Progenitor cell of endocrine pancreas (in vitro differentiated cells): ENCODE measurements at regions not wholly inside any gene's neighbourhood (a gene's known extent, or its start where the extent isn't known, plus 50 kb on each side); places are given as distances from the start of the nearest gene placed in this dataset.

Source experiments
- DNase-seq: peaks from one replicate; pipeline ENCODE4 v3.0.0; 2021; ENCODE audit warnings: low spot score; ENCODE audit not compliant: unreplicated experiment
- H3K27ac Mint-ChIP-seq: 2 replicates; pipeline ENCODE4 v1.8.0; 2021; ENCODE audit warnings: mild to moderate bottlenecking, moderate library complexity, mixed read lengths
- H3K27me3 Mint-ChIP-seq: 2 replicates; pipeline ENCODE4 v1.8.0; 2021; ENCODE audit warnings: mixed read lengths
- H3K36me3 Mint-ChIP-seq: 2 replicates; pipeline ENCODE4 v1.8.0; 2022; ENCODE audit warnings: mixed read lengths; ENCODE audit not compliant: insufficient read depth
- H3K4me1 Mint-ChIP-seq: 2 replicates; pipeline ENCODE4 v1.8.0; 2021; ENCODE audit warnings: low read depth, mixed read lengths
- H3K4me3 Mint-ChIP-seq: 2 replicates; pipeline ENCODE4 v1.8.0; 2021; ENCODE audit warnings: low read depth, mild to moderate bottlenecking, moderate library complexity, mixed read lengths
- H3K9me3 Mint-ChIP-seq: 2 replicates; pipeline ENCODE4 v1.8.0; 2021; ENCODE audit warnings: low read depth, mixed read lengths
- TF ChIP-seq, protein P1 (sequence below): fragments of 200-600 bp; sonication (generic); IDR thresholded peaks from one replicate; pipeline ENCODE4 v1.5.0; 2021; ENCODE audit warnings: antibody characterized with exemption, mild to moderate bottlenecking; ENCODE audit not compliant: unreplicated experiment

DNA sequence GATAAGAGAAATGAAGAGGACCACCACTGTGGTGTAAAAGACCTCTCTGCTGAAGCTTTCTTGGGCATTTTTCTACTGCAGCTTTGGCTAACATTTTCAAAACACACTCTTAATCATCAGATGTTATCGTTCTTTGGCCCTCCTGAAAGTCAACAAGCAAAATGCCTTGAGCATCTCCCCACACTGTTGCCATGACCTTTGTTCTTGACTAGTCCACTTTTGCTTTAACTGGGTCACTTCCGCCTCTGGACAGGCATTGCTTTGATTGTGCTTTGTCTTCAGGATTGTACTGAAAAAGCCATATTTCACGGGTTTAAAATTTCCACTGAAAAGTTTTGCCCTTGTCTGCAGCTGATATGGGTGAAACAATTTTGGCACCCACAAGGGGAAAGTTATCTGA is 107.8 kb upstream of the CXCL12 start:
- TF ChIP-seq, protein P1, sequence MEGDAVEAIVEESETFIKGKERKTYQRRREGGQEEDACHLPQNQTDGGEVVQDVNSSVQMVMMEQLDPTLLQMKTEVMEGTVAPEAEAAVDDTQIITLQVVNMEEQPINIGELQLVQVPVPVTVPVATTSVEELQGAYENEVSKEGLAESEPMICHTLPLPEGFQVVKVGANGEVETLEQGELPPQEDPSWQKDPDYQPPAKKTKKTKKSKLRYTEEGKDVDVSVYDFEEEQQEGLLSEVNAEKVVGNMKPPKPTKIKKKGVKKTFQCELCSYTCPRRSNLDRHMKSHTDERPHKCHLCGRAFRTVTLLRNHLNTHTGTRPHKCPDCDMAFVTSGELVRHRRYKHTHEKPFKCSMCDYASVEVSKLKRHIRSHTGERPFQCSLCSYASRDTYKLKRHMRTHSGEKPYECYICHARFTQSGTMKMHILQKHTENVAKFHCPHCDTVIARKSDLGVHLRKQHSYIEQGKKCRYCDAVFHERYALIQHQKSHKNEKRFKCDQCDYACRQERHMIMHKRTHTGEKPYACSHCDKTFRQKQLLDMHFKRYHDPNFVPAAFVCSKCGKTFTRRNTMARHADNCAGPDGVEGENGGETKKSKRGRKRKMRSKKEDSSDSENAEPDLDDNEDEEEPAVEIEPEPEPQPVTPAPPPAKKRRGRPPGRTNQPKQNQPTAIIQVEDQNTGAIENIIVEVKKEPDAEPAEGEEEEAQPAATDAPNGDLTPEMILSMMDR, result no peak
- Mint-ChIP-seq H3K27me3 (no peaks in the 10 kb centered on the region), H3K4me3 (no peak overlapping the region), H3K36me3 (no peaks in the 10 kb centered on the region), H3K9me3 (peaks cover 4% of the 10 kb centered on the region), H3K27ac (no peak overlapping the region), H3K4me1 (no peaks in the 10 kb centered on the region)
- DNase-seq, result no peak

DNA sequence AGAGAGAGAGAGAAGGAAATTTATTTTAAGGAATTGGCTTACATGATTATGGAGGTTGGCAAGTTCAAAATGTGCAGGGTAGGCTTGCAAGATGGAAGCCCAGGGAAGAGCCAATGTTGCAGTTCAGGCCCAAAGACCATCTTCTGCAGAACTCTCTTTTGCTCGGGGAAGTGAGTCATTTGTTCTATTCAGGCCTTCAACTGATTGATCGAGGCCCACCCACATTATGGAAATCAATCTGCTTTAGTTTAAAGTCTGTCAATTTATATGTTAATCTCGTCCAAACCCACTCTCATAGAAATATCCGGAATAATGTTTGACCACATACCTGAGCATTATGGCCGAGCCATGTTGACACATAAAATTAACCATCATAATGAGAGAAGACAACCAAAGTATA is 113.3 kb upstream of the CXCL12 start:
- Mint-ChIP-seq H3K36me3 (no peaks in the 10 kb centered on the region), H3K27me3 (no peaks in the 10 kb centered on the region), H3K27ac (no peak overlapping the region), H3K4me3 (no peak overlapping the region), H3K4me1 (no peaks in the 10 kb centered on the region), H3K9me3 (peaks cover 9% of the 10 kb centered on the region)
- TF ChIP-seq, protein P1, result no peak
- DNase-seq, result no peak

DNA sequence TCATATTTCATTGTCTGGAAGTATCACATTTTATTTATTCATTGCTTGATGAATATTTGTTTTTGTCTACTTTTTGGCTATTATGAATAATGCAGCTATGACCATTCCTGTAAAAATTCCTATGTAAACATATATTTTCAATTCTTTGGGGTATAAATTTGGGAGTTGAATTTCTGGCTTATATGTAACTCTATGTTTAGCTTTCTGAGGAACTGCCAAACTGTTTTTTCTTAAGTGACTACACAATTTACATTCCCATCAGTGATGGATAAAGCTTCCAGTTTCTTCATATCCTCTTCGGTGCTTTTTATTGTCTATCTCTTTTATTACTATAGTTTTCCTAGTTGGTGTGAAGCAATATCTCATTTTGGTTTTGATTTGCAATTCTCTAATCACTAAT is 115.6 kb upstream of the CXCL12 start:
- H3K4me3 Mint-ChIP-seq, result no peak overlapping the region
- H3K27me3 Mint-ChIP-seq, result no peaks in the 10 kb centered on the region
- TF ChIP-seq, protein P1, result no peak
- no peaks in the 10 kb centered on the region for H3K4me1 Mint-ChIP-seq
- H3K9me3 Mint-ChIP-seq, result peaks cover 9% of the 10 kb centered on the region
- no peak for DNase-seq
- H3K27ac Mint-ChIP-seq, result no peak overlapping the region
- no peaks in the 10 kb centered on the region for H3K36me3 Mint-ChIP-seq

DNA sequence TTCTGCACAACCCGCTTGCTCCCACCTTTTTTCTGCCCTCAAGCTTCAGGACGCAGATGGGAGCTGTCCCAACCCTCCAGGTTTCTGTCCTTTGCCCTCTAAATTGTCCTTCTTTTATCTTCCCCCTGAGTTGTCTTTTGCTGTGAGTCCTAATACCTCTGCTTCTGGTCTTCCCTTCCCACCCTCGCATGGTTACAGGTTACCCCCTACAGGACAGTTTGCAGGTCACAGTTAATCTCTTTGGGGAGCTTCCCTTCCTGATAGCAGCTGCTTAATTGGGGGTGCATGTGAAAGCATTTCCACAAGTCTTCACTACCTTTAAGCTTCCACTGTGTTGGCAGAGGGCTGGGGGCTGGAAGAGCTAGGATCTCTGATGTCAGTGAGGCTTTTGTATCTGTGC is 121.5 kb upstream of the CXCL12 start:
- H3K36me3 Mint-ChIP-seq, result no peaks in the 10 kb centered on the region
- H3K27ac Mint-ChIP-seq, result no peak overlapping the region
- TF ChIP-seq, protein P1, result no peak
- DNase-seq, result no peak
- no peaks in the 10 kb centered on the region for H3K4me1 Mint-ChIP-seq
- no peak overlapping the region for H3K4me3 Mint-ChIP-seq
- H3K9me3 Mint-ChIP-seq, result peaks cover 5% of the 10 kb centered on the region
- H3K27me3 Mint-ChIP-seq, result peaks cover 6% of the 10 kb centered on the region

DNA sequence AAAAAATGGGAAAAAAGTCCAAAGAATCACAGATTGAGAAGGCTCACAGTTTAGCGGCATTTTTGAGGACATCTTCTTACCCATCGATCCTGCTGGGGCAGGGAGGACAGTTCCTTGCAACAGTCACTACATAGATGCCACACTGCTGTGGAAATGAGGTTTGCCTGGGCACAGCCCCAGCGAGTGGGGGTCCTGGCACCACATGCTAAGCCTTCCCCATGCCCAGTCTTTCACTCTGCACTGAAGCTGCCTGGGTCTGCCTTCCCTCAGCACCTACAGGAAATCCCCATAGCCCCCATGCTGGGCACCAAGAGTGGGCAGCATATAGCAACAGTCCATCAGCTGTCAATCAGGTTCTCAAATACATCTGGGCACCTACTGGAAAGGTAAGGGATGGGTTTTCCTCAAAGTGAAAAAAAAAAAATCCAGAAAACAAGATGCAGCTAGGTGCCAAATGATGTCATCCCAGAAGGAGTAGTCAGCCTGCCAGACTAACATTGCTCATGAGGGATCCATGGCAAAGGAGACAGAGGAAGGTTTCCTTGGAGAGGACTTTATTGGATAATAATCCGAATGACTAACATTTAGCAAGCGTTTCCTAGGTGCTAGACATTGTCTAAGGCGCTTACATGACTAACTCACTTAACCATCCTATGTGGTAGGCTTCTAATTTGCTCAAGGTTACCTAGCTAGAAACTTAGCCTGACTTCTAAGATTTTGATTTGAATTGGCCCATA is 125.7 kb upstream of the CXCL12 start:
- TF ChIP-seq, protein P1, result no peak
- Mint-ChIP-seq H3K27ac (no peak overlapping the region), H3K9me3 (no peaks in the 10 kb centered on the region), H3K36me3 (no peaks in the 10 kb centered on the region), H3K27me3 (peaks cover 6% of the 10 kb centered on the region), H3K4me3 (no peak overlapping the region), H3K4me1 (no peaks in the 10 kb centered on the region)
- DNase-seq, result no peak
